HCT116 (cell line): ENCODE measurements at regions not wholly inside any gene's neighbourhood (a gene's known extent, or its start where the extent isn't known, plus 50 kb on each side); places are given as distances from the start of the nearest gene placed in this dataset.

ENCODE experiments used
- ATAC-seq: fragments of 200-7000 bp; cut with Tn5 transposase; 2 replicates; pipeline ENCODE4 v1.9.1; 2020; ENCODE audit warnings: mild to moderate bottlenecking, moderate library complexity
- BruUV-seq: library from RNA; stranded (reverse); fragments of 400-500 nt; replicated peaks from 2 replicates; lab custom pipeline; 2021; lab: Mats Ljungman, UMichigan
- CTCF ChIA-PET: fragments of 300-600 bp; sonication (Branson Sonifier 250); formaldehyde crosslinking; loops from one replicate; lab custom pipeline; 2021; ENCODE audit warnings: antibody characterized with exemption; lab: Charles Lee
- POLR2A ChIA-PET: fragments of 300-600, 350-600 bp; sonication (Branson Sonifier 250); formaldehyde crosslinking; loops from one replicate; lab custom pipeline; 2021; ENCODE audit warnings: antibody characterized with exemption; lab: Charles Lee
- RAD21 ChIA-PET, 2 experiments: fragments of 300-600 bp; sonication (Branson Sonifier 250); formaldehyde crosslinking; loops; one replicate each; lab custom pipeline; 2023; ENCODE audit warnings: low total read pairs in 2 of 2; ENCODE audit not compliant: uncharacterized antibody in 2 of 2, unreplicated experiment in 2 of 2, low non-redundant PET in 1 of 2; lab: Charles Lee
- DNase-seq: peaks from one replicate; pipeline ENCODE4 v3.0.0-alpha.2; 2010; ENCODE audit warnings: low read depth, low spot score
- H2AFZ ChIP-seq: fragments of 200-600 bp; shearing (Covaris generic), sonication (generic); 2 replicates; pipeline ENCODE4 v1.6.1; 2017; ENCODE audit warnings: low read depth, mixed run types, mixed read lengths, antibody characterized with exemption, low read length; ENCODE audit not compliant: poor library complexity, severe bottlenecking
- H3K27ac ChIP-seq: 2 replicates; pipeline ENCODE4 v1.5.1; 2012; ENCODE audit warnings: low read depth, low read length
- H3K27me3 ChIP-seq: fragments of 200-600 bp; sonication (generic); 2 replicates; pipeline ENCODE4 v1.6.1; 2016; ENCODE audit warnings: mixed run types, low read length, mixed read lengths; ENCODE audit not compliant: insufficient read depth
- H3K36me3 ChIP-seq, 2 experiments: fragments of 200-500 bp in 1 of 2; fragments of 200-600 bp in 1 of 2; sonication (Bioruptor generic) in 1 of 2; sonication (generic) in 1 of 2; 2 replicates each; pipeline versions ENCODE4 v1.5.1 to v1.6.1; 2014 to 2016; ENCODE audit warnings: low read length in 2 of 2, inconsistent platforms in 1 of 2, mixed read lengths in 1 of 2, mixed run types in 1 of 2; ENCODE audit not compliant: insufficient read depth in 2 of 2, control insufficient read depth in 1 of 2
- H3K4me1 ChIP-seq, 2 experiments: fragments of 200-600 bp in 1 of 2; sonication (generic) in 1 of 2; 2 replicates each; pipeline versions ENCODE4 v1.5.1 to v1.6.1; 2012 to 2017; ENCODE audit warnings: low read length in 2 of 2, inconsistent platforms in 1 of 2, mild to moderate bottlenecking in 1 of 2, mixed read lengths in 1 of 2, mixed run types in 1 of 2, moderate library complexity in 1 of 2; ENCODE audit not compliant: insufficient read depth in 2 of 2, control insufficient read depth in 1 of 2
- H3K4me2 ChIP-seq: fragments of 200-600 bp; sonication (generic); 2 replicates; pipeline ENCODE4 v1.6.1; 2017; ENCODE audit warnings: mixed run types, low read length, mixed read lengths
- H3K4me3 ChIP-seq, 2 experiments: fragments of 200-600 bp in 1 of 2; sonication (generic) in 1 of 2; replicated peaks in 1 of 2; 2 replicates each; pipeline ENCODE4 v1.5.1; 2011 to 2016; ENCODE audit warnings: low read length in 2 of 2, control low read depth in 1 of 2, low read depth in 1 of 2, mild to moderate bottlenecking in 1 of 2, mixed read lengths in 1 of 2, mixed run types in 1 of 2
- H3K79me2 ChIP-seq: fragments of 200-600 bp; sonication (generic); 2 replicates; pipeline ENCODE4 v1.6.1; 2017; ENCODE audit warnings: mild to moderate bottlenecking, mixed run types, low read length, moderate library complexity, mixed read lengths; ENCODE audit not compliant: insufficient read depth
- H3K9ac ChIP-seq: fragments of 200-600 bp; sonication (generic); 2 replicates; pipeline ENCODE4 v1.6.1; 2016; ENCODE audit warnings: low read length, mixed read lengths
- H3K9me2 ChIP-seq: fragments of 200-600 bp; sonication (generic), shearing (Covaris generic); 2 replicates; pipeline ENCODE4 v1.6.1; 2017; ENCODE audit warnings: mixed run types, mild to moderate bottlenecking, moderate library complexity; ENCODE audit not compliant: insufficient read depth
- H3K9me3 ChIP-seq, 2 experiments: fragments of 200-500 bp in 1 of 2; fragments of 200-600 bp in 1 of 2; sonication (Bioruptor generic) in 1 of 2; sonication (generic) in 1 of 2; 2 replicates each; pipeline ENCODE4 v1.6.1; 2014 to 2017; ENCODE audit warnings: low read length in 2 of 2, mixed read lengths in 2 of 2, inconsistent platforms in 1 of 2, low read depth in 1 of 2, mild to moderate bottlenecking in 1 of 2, mixed run types in 1 of 2, moderate library complexity in 1 of 2; ENCODE audit not compliant: control insufficient read depth in 1 of 2, insufficient read depth in 1 of 2
- H4K20me1 ChIP-seq: fragments of 200-600 bp; sonication (generic), shearing (Covaris generic); 2 replicates; pipeline ENCODE4 v1.6.1; 2017; ENCODE audit warnings: mixed run types, mild to moderate bottlenecking, moderate library complexity; ENCODE audit not compliant: insufficient read depth
- CEBPB ChIP-seq: IDR thresholded peaks from 2 replicates; pipeline ENCODE4 v1.6.1; 2012; ENCODE audit warnings: low read depth
- CTCF ChIP-seq, 3 experiments: fragments of 200-600 bp in 1 of 3; sonication (generic) in 1 of 3; IDR thresholded peaks in 2 of 3; conservative IDR thresholded peaks in 1 of 3; 2 replicates each; pipeline ENCODE4 v1.5.1; 2012 to 2017; ENCODE audit warnings: low read depth in 2 of 3, low read length in 2 of 3, antibody characterized with exemption in 1 of 3, borderline replicate concordance in 1 of 3, control low read depth in 1 of 3, mild to moderate bottlenecking in 1 of 3, mixed read lengths in 1 of 3, mixed run types in 1 of 3, moderate library complexity in 1 of 3; ENCODE audit not compliant: insufficient read depth in 1 of 3
- ELF1 ChIP-seq: IDR thresholded peaks from 2 replicates; pipeline ENCODE4 v1.6.1; 2012; ENCODE audit warnings: low read depth, borderline replicate concordance
- EZH2 ChIP-seq: fragments of 200-600 bp; sonication (generic); IDR thresholded peaks from 2 replicates; pipeline ENCODE4 v1.6.1; 2017; ENCODE audit warnings: antibody characterized with exemption, mixed run types
- FOSL1 ChIP-seq: IDR thresholded peaks from 2 replicates; pipeline ENCODE4 v1.6.1; 2012; ENCODE audit warnings: low read depth
- POLR2A ChIP-seq: IDR thresholded peaks from 2 replicates; pipeline ENCODE4 v1.7.0; 2011; ENCODE audit warnings: borderline replicate concordance; ENCODE audit not compliant: insufficient read depth, insufficient read length; ENCODE audit errors: extremely low read depth
- POLR2AphosphoS5 ChIP-seq: IDR thresholded peaks from 2 replicates; pipeline ENCODE4 v1.6.1; 2011; ENCODE audit warnings: mild to moderate bottlenecking, low read depth, low read length, moderate library complexity
- RAD21 ChIP-seq: IDR thresholded peaks from 2 replicates; pipeline ENCODE4 v1.6.1; 2012; ENCODE audit warnings: low read depth, mild to moderate bottlenecking
- SIN3A ChIP-seq: IDR thresholded peaks from 2 replicates; pipeline ENCODE4 v1.6.1; 2012; ENCODE audit warnings: low read depth
- SRF ChIP-seq: IDR thresholded peaks from 2 replicates; pipeline ENCODE4 v1.6.1; 2012; ENCODE audit warnings: low read depth
- YY1 ChIP-seq: IDR thresholded peaks from 2 replicates; pipeline ENCODE4 v1.6.1; 2011; ENCODE audit warnings: low read length, low read depth, moderate library complexity, mild to moderate bottlenecking; ENCODE audit not compliant: insufficient replicate concordance; ENCODE audit errors: extremely low read depth
- ZFX ChIP-seq: fragments of 450-650 bp; IDR thresholded peaks from 2 replicates; pipeline ENCODE4 v1.6.1; 2017
- ZNF274 ChIP-seq: fragments of 200-500 bp; sonication (Bioruptor generic); IDR thresholded peaks from 2 replicates; pipeline ENCODE4 v1.6.1; 2014; ENCODE audit warnings: mild to moderate bottlenecking, low read depth, low read length, inconsistent platforms
- intact Hi-C: fragments of 100-400 bp; cut with micrococcal nuclease; formaldehyde crosslinking; loops from 2 replicates; pipeline ENCODE4 v1.10.0; 2022
- TF ChIP-seq, protein P1 (sequence below): IDR thresholded peaks from 2 replicates; pipeline ENCODE4 v1.6.1; 2012; ENCODE audit warnings: low read depth

- no peaks in the 10 kb centered on the region for H4K20me1 ChIP-seq
- H3K27ac ChIP-seq, result no peak overlapping the region
- no peak for DNase-seq
- no peak overlapping the region for H3K9ac ChIP-seq
- no peaks in the 10 kb centered on the region for H3K79me2 ChIP-seq
- ChIA-PET POLR2A (no interaction called here), CTCF (no interaction called here), RAD21 (no interaction called here)
- no peak overlapping the region for H3K4me2 ChIP-seq
- H3K9me2 ChIP-seq, result no peaks in the 10 kb centered on the region
- H3K36me3 ChIP-seq, result no peaks in the 10 kb centered on the region
- no peaks in the 10 kb centered on the region for H3K27me3 ChIP-seq
- ATAC-seq, result no peak
- BruUV-seq, result no TSS peak
- H3K4me3 ChIP-seq, result no peak overlapping the region
- no peaks in the 10 kb centered on the region for H3K9me3 ChIP-seq
- H3K4me1 ChIP-seq, result no peaks in the 10 kb centered on the region
- TF ChIP-seq SRF, result no peak
- TF ChIP-seq ZFX, result no peak
- TF ChIP-seq YY1, result no peak
- no peak for TF ChIP-seq ELF1
- TF ChIP-seq, protein P1, sequence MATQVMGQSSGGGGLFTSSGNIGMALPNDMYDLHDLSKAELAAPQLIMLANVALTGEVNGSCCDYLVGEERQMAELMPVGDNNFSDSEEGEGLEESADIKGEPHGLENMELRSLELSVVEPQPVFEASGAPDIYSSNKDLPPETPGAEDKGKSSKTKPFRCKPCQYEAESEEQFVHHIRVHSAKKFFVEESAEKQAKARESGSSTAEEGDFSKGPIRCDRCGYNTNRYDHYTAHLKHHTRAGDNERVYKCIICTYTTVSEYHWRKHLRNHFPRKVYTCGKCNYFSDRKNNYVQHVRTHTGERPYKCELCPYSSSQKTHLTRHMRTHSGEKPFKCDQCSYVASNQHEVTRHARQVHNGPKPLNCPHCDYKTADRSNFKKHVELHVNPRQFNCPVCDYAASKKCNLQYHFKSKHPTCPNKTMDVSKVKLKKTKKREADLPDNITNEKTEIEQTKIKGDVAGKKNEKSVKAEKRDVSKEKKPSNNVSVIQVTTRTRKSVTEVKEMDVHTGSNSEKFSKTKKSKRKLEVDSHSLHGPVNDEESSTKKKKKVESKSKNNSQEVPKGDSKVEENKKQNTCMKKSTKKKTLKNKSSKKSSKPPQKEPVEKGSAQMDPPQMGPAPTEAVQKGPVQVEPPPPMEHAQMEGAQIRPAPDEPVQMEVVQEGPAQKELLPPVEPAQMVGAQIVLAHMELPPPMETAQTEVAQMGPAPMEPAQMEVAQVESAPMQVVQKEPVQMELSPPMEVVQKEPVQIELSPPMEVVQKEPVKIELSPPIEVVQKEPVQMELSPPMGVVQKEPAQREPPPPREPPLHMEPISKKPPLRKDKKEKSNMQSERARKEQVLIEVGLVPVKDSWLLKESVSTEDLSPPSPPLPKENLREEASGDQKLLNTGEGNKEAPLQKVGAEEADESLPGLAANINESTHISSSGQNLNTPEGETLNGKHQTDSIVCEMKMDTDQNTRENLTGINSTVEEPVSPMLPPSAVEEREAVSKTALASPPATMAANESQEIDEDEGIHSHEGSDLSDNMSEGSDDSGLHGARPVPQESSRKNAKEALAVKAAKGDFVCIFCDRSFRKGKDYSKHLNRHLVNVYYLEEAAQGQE, result no peak
- no peak for TF ChIP-seq ZNF274
- no peak for TF ChIP-seq CTCF (IDR thresholded peaks at IDR 0.05 in 2 of 3, conservative IDR thresholded peaks at IDR 0.05 in 1 of 3; ENCODE audit: borderline replicate concordance in 1 of 3, insufficient read depth in 1 of 3, low read depth in 2 of 3, low read length in 2 of 3)
- TF ChIP-seq POLR2AphosphoS5, result no peak
- TF ChIP-seq POLR2A, result no peak
- no peak for TF ChIP-seq CEBPB
- TF ChIP-seq RAD21, result no peak
- TF ChIP-seq SIN3A, result no peak
- no peak for TF ChIP-seq EZH2
- TF ChIP-seq FOSL1, result no peak
- intact Hi-C loops, result no loop called here
- no peak overlapping the region for H2AFZ ChIP-seq
Observed at GRCh38 chr3:103949693-103950092, 1417.0 kb upstream of the ALCAM start.
